CD4-positive, alpha-beta T cell treated with Interleukin-12 subunit alpha and Interleukin-12 subunit beta, for 1 hour (primary cell): ENCODE measurements at regions not wholly inside any gene's neighbourhood (a gene's known extent, or its start where the extent isn't known, plus 50 kb on each side); places are given as distances from the start of the nearest gene placed in this dataset.
"Not testable (repeated sequence)": the region's sequence is repeated elsewhere in the genome, so short reads cannot be mapped to it uniquely, and the experiment has no call there.

Experiments
- DNase-seq: peaks from one replicate; pipeline ENCODE4 v3.0.0-alpha.2; 2020

DNA sequence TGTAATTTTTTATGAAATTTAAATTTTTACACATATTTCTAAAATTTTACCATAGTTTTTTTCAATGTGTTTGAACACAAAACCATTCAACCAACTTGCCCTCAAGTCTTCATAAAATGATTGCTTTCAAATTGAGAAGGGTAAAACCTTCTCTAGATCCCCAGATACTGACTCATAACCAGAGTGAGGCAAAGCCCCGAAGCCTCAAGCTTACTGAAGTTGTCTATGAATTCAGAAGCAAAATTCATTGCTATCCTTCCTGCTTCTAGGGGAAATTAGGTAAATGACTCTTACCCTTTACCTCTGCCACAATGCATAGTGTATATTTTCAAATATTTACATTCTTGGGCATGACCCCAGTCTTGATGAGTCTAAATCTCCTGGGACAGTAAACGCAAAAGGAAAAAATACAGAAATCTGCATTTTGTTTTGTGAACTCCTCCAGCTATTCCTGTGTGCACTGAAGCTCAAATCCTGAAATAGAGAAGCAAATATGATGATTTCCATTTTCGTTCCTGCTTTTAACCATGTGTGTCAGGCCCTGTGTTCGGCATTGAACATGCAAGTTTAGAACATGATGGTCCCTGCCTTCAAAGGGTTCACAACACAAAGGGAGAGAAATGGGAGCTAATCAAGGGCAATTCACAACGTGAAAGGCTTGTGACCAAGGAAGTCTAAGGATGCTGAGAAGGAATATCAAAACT, 246.3 kb downstream of the SUCLG1 start:
- no peak for DNase-seq

DNA sequence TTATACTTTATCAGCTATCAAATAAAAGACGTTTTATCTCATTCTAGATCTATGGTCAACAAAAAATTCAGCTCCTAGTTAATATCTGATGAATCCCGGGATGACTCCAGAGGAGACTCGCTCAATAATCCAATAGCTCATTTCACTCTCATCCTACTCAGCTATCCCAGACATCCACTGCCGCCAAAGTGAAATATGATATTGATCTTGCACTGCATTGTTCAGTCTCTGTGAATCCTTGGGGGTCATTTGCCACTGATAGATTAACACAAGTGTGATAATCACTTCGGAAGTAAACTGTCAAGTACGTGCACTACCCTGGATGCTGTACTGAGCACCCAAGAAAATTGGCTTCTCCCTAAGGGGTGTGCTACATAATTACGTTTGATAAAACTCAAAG, 249.1 kb downstream of the SUCLG1 start:
- DNase-seq = no peak

DNA sequence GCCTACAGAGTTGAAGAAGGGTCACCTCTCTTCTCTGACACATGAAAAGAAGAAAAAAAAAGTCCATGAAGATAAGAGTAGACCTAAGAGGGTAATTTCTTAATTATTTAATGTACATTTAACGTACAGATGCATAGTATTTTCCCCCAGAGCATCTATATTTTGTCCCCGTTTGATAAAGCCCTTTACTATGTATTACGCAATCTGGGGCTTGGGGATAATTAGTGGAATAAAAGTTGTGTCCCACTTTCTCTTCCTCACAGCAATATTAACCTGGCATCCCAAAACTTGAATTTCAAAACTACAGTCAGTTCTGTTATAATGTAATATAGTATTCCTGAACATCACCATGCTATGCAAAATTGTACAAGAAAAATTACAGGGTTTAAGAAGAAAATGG, 254.1 kb downstream of the SUCLG1 start:
- no peak for DNase-seq

DNA sequence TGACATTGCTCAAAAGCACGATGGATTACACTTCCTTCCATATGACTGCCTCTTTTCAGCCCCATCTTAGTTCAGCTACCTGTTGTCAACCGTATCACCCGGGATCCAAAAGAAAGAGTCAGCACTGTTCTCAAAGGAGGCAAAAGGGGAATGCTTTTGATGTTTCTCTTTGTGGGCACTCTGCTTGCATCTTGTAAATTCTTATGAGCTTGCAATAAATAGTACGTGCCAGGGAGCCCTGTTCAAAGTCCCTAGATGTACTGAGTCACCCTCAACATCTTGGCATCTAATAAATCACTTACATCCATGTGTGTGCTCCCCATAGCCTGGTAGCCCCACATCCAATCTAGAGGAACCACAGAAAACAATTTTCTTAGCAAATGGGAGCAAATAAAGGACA, 256.9 kb downstream of the SUCLG1 start:
- DNase-seq = no peak

DNA sequence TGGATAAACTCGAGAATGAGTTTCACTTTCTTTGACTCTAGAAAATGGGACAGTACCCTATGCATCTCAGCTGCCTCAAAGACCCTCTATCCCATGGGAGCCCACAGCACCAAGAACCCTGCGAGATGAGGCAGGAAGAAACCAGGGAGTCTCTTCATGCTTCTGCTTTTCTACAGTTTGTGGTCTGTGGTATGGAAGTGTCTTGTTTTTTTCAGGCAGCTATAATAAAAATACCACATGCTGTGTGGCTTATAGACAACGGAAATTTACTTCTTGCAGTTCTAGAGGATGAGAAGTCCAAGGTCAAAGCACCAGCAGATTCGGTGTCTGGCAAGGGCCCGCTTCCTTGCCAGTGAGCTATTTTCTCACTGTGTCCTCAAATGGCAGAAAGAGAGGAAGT, 257.9 kb downstream of the SUCLG1 start:
- no peak for DNase-seq

DNA sequence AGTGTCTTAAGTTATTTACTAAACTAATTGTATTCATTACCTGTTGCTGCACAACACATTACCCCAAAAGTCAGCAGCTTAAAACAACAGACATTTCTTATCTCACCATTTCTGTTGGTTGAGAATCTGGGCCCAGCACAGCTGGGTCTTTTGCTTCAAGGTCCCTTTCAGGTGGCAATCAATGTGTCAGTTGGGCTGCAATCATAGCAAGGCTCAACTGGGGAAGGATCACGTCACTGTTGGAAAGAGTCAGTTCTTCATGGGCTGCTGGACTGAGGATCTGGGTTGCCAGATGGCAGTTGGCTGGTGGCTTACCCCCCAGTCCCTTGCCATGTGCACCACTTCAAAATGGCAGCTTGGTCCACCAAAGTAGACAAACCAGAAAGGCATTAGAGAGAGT, 261.2 kb downstream of the SUCLG1 start:
- DNase-seq = no peak

DNA sequence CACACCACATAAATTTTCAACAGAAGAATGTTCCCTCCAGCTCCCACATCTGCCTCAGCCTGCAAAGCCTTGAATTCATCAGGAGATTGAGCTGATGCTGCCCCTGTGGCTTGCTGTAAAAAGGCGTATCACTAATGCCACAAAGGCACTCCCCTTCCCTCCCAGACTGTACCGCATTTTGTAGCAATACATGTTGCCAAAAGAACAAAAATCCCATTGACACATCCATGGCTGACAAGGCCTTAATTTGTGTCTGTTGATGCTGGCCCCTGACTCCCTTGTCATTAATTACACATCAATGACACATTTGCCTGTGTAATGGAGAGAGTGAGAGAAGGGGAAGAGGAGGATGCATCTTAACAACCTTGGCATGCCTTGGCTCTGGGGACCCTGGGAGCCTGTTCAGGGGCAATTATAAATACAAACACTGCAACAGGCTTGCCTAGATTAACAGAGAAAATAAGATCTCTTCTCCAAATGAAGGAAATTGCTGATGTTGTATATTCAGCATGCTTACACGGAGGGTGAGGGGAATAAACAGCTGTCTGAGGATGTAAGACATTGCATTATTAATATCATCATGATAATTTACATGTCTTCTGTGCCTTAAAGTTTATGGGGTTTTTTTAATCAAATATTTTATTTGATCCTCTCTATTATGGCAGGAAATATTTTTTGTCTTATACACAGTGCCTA, 264.0 kb downstream of the SUCLG1 start:
- no peak for DNase-seq

DNA sequence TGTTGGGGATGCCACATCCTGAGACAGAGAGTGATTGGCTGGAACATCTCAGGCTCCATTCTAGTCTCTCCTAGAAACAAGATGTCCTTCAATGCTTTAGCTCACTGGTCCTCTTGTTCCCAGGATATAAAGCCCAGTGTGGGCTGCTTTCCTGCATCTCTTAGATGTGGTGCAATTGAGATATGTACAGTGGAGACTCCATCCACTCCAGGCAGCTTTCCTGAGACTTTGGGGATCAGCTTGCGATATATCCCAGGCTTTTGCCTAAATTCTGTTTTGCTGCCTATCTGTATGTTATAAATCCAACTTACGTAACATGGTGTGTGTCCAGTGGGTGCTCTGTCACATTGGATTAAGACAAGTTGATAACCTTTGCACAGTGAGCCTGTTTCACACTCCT, 264.9 kb downstream of the SUCLG1 start:
- no peak for DNase-seq

DNA sequence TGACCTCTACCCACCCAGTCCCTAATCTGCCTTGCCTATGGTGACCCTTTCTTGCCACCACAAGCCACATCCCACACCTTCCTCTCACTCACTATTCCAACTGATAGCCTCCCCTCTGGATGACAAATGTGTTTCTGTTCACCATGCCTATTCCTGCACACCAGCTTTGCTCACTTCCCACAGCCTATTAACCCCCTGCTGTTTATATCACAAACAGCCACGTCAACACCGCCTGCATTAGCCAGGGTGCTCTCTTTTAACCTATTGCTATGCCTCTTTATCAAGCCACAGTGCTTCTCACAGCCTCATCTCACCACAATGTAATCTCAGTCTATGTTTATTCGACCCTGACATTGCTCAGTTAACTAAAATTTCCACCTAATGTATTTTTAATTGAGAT, 271.8 kb downstream of the SUCLG1 start:
- no peak for DNase-seq

DNA sequence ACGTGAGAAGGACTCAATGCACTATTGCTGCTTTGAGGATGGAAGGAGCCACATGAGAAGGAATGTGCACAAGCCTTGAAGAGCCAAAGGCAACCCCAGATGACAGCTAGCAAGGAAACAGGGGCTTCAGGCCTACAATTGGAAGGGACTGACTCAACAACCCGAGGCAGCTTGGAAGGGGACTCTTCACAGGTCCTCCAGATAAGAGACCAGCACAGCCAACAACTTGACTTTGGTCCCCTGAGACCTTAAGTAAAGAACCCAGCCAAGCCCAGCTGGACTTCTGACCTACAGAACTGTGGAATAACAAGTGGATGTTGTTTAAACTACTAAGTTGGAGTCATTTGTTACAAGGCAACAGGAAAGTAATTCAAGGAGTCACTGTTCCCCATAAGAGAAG, 277.2 kb downstream of the SUCLG1 start:
- no peak for DNase-seq

DNA sequence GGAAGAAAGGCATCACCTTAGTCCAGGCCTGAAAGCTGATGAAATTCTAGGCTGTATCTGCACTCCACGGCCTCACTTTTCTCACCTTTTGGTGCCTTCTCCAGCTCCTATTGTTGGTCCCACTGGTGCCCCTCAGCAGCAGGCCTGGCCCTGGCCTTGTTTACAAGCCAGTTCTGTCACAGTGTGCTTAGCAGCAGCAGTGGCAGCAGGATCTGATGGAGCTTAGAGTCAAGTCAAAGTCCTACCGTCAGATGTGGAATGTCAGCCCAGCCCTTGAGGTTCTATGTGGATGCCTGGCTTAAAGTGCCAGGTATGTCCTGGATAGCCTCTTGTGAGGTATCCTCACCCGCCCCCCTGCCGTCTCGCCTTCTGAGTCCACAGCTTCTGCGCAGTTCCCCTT, 281.3 kb downstream of the SUCLG1 start:
- DNase-seq = no peak

DNA sequence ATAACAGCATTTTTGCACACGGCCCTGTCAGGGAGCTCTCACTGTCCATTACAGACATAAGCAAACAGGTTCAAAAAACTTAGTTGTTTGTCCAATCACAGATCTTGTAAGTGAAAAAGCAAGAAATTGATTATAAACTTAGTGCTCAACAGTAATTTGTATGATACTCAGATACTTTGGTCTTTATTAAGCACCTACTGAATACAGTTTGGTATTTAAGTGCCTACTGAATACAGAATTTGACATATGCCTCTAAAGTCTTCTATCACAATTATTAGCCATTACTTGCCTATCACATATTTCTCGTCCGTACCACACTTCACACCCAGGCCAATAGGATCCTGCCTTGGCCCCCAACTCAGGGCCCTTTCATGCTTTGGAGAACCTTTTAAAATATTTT, 283.1 kb downstream of the SUCLG1 start:
- no peak for DNase-seq

DNA sequence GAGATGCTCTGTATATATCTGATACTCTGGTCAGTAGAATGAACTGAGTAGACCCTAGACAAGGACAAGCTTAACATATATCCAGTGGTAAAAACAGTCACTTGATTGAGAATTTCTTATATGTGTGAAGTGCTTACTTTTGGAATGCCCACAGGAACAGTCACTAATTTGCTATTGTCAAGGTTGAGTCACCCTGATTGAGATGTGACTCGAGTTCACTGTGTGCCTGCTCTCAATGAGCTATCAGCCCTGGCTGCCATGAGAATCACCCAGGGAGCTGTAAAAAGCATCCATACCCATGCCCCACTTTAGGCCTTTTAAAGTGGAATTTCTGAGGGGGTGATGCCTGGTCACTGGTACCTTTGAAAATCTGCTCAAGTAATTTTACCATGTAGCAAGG, 283.7 kb downstream of the SUCLG1 start:
- no peak for DNase-seq

DNA sequence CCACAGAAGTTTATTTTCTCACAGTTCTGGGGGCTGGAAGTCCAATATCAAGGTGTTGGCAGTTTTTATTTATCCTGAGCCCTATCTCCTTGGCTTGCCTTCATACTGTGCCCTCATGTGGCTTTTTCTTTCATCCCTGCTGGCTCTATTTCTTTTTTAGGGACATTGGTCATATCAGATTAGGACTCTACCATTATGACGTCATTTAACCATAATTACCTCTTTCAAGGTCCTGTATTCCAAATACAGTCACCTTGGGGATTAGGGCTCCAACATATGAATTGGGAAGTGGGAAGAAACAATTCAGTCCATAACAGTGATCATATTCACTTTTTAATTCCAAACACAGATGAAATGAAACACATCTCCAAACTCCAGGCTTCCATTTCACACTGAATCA, 286.0 kb downstream of the SUCLG1 start:
- DNase-seq = no peak

DNA sequence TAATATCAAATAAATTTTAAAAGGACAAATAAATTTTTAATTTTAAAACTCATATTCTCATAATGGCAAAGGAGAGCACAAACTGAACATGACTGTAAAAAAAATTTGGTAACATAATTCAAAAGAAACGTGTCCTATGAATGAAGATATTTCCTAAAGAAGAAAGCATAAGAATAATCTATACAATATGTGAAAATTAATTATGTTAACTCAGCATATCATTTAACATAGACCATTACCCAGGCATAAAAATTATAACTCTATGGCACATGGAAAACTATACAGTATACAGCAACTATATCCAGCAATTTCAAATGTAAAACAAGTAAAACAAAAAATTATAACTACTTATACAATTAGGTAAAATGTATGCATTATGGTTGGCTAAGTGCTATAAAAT, 288.1 kb downstream of the SUCLG1 start:
- DNase-seq = no peak

DNA sequence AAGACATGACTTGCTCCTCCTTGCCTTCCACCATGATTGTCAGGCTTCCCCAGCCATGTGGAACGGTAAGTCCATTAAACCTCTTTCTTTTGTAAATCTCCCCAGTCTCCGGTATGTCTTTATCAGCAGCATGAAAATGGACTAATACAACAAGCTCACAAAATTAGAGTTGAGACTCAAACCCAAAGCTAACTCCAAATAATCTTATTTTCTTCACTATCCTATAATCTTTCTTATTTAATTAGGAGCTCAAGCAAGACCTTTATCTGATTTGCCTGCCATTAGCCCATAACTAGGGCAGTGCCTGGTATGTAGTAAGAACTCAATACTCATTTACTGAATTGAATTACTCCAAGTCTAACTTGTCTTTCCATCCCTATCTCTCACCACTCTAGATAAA, 289.2 kb downstream of the SUCLG1 start:
- no peak for DNase-seq

DNA sequence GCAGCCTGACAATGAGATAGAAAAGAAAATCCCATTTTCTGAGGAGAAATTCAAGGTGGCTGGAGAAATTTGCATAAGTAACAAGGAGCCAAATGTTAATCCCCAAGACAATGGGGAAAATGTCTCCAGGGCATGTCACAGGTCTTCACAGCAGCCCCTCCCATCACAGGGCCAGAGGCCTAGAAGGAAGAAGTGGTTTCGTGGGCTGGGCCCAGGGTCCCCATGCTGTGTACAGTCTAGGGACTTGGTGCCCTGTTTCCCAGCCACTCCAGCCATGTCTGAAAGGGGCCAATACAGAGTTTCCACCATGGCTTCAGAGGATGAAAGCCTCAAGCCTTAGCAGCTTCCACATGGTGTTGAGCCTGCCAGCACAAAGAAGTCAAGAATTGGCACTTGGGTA, 290.5 kb downstream of the SUCLG1 start:
- not testable (repeated sequence) for DNase-seq

DNA sequence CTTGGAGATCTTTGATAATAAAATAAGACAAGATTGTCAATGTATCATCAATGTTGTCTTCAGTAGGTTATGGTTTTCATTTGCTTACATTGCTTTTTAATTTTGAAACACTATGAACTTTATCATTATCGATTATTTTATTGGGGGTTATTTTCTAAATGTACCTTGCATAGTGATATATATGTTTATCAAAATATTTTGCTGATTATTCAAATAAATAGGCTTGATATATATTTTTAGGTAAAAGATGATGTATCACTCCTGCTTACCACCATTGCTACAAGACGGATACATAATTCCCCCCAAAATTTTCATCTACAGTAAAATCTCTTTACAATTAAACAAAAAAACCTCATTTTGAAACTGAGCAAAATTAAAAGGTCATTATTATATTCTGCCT, 293.8 kb downstream of the SUCLG1 start:
- no peak for DNase-seq

DNA sequence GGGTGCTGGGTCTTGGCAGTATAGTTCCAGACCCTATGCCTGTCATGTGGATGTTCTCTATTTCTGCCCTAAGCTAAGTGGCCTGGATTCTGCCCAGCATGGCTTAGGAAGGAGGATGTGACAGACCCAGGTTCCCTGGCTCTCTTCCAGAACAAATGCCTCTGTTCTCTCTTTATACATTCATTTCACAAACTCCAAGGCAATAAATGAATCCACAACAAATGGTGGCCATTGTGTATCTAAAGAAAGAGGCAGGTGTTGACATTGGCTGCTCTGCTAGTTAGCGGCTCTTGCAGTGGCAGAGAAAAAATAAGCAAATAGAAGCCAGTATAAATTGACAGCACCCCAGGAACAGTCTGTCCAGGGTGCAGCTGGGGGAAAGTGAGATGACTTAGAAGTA, 298.6 kb downstream of the SUCLG1 start:
- no peak for DNase-seq

DNA sequence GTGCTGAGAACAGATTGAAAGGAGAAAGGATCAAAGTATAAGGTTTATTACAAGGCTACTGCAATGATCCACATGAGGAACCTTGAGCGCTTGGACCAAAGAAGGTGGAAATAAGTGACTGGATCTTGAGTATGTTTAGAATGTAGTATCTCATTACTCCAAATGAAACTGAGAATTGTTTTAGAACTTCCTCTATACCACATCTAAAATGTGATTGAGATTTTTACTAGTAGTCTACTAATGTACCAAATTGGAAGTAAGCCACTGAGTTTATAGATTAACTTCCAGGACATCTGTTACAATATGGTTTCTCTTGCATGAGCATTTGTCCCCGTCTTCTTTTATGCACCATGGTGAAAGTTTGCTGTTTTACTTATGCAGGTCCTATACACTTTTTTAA, 300.5 kb downstream of the SUCLG1 start:
- DNase-seq = no peak

DNA sequence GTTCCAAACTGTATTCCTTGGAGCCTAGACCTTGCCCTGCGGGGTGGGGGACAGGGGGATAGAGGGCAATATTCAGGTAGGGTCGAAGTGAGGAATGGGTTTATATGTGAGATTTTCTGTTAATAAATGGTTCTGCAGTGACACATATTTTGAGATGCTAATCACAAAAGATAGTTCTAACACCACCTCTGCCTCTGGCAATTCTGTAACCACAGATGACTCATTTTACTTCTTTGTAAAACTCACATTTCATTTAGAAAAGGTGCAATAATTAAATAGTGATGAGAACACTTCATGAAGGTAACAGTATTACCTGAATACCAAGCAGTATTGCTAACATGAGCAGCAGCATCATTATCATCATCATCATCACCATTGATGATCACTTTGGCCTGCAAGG, 306.6 kb downstream of the SUCLG1 start:
- no peak for DNase-seq

DNA sequence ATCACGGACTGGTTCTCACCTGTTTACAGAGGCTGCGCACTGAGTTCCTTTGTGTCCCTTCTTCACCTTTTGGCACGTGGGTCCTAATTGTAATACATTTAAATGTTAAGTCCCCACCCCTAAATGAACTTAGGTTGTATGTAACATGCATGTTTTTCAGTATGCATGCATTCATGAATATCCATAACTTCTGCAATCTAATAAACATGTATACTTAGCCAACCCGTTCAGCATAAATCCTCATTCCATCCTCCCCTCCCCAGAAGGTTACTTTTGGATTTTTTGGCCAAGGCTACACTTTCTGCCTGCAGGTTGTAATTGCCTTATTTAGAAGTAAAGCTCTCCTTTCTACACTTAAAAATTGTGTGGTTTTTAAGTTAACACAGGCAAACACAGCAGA, 314.7 kb downstream of the SUCLG1 start:
- DNase-seq = no peak

DNA sequence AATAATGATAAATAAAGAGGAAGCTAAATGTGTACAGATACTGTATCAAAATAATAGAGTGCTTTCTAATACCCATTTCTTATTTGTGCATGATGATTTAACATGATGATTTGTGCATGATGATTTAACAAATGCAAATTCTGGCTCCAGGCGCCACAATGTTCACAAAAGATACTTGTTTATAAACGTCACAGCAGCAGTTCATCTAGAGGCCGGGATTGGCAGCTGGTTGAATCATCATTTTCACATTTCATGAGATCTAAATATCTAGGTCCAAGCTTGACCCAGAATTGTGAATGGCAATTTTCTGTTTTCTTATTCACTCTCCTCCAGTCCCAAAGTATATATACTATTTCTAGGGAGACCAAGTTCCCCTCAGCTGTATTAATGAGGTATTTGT, 322.0 kb downstream of the SUCLG1 start:
- DNase-seq = no peak

DNA sequence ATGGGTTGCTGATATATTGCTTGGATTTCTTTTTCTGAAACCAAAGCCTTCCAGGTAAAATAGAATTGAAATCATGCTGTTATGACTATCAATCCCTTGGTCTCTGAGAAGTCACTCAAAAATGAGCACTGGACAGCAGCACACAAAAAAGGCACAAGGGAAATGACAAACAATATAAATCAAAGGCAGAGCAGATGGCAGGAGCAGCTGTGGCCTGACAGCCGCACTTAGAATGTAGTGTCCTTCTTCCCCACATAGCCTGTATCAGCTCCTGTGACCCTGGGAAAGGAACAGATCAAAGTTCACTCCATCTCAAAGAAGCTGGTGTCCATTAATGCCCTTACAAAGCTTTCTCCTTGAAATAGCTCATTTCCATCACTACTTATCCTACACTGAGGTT, 326.7 kb downstream of the SUCLG1 start:
- DNase-seq = no peak

DNA sequence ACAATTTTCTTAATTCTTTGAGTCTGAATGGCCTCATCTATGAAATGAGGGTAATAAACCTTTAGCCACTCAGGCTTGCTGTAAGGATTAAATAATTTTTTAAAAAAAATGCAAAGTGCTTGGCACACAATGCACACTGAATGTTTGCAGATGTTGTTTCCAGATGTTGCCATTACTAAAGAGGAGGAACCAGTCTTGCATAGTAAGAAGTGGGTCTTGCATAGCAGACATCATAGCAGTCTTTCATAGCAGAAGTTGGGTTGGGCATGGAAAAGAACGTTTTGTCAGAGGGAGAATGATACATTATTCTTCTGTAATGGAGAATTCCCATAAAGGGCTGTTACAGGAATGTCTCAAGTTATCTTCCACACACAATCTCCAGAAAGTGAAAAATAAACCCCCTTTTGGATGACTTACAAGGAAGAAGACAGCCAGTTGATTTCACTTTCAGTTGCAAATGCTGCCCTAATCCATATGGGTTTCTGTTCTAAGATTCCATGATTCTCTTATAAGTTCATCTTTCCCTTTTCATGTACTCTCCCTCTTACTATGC, 327.7 kb downstream of the SUCLG1 start:
- DNase-seq = no peak
